ENCODE measurements at regions not wholly inside any gene's neighbourhood (a gene's known extent, or its start where the extent isn't known, plus 50 kb on each side); places are given as distances from the start of the nearest gene placed in this dataset.

GRCh38 chr15:100786139-100786531, 93.5 kb upstream of the ALDH1A3 start:
- Histone ChIP-seq H3K9me3 (ENCODE audit: low read length) (no peaks in the 10 kb centered on the region), H3K4me2 (ENCODE audit: low read depth, low read length, poor library complexity, severe bottlenecking) (no peak overlapping the region), H3K4me1 (ENCODE audit: low read length) (no peaks in the 10 kb centered on the region), H4K20me1 (ENCODE audit: insufficient read depth, low read depth, low read length) (no peaks in the 10 kb centered on the region), H2AFZ (ENCODE audit: low read length) (no peak overlapping the region), H3K79me2 (ENCODE audit: low read length) (no peaks in the 10 kb centered on the region), H3K27ac (ENCODE audit: low read length) (no peak overlapping the region), H3K27me3 (ENCODE audit: low read length) (no peaks in the 10 kb centered on the region), H3K36me3 (ENCODE audit: insufficient read depth, low read length) (no peaks in the 10 kb centered on the region), H3K9ac (ENCODE audit: low read length) (no peak overlapping the region), H3K4me3 (ENCODE audit: low read length) (no peak overlapping the region), H3K9me2 (replicated peaks; ENCODE audit: insufficient read depth, low read length) (no peaks in the 10 kb centered on the region)
- DNase-seq = no peak

- Histone ChIP-seq H3K9ac (ENCODE audit: low read length) (no peak overlapping the region), H4K20me1 (ENCODE audit: insufficient read depth, low read depth, low read length) (no peaks in the 10 kb centered on the region), H3K36me3 (ENCODE audit: insufficient read depth, low read length) (no peaks in the 10 kb centered on the region), H3K4me1 (ENCODE audit: low read length) (no peaks in the 10 kb centered on the region), H3K4me3 (ENCODE audit: low read length) (no peak overlapping the region), H3K27me3 (ENCODE audit: low read length) (no peaks in the 10 kb centered on the region), H3K4me2 (ENCODE audit: low read depth, low read length, poor library complexity, severe bottlenecking) (no peak overlapping the region), H3K27ac (ENCODE audit: low read length) (no peak overlapping the region), H2AFZ (ENCODE audit: low read length) (no peak overlapping the region), H3K9me3 (ENCODE audit: low read length) (no peaks in the 10 kb centered on the region), H3K9me2 (replicated peaks; ENCODE audit: insufficient read depth, low read length) (no peaks in the 10 kb centered on the region), H3K79me2 (ENCODE audit: low read length) (no peaks in the 10 kb centered on the region)
- no peak for DNase-seq
Observed at GRCh38 chr15:100786901-100787566, 92.6 kb upstream of the ALDH1A3 start.

- Histone ChIP-seq H3K9ac (ENCODE audit: low read length) (no peak overlapping the region), H3K9me2 (replicated peaks; ENCODE audit: insufficient read depth, low read length) (no peaks in the 10 kb centered on the region), H3K27ac (ENCODE audit: low read length) (no peak overlapping the region), H3K9me3 (ENCODE audit: low read length) (no peaks in the 10 kb centered on the region), H3K4me3 (ENCODE audit: low read length) (no peak overlapping the region), H4K20me1 (ENCODE audit: insufficient read depth, low read depth, low read length) (no peaks in the 10 kb centered on the region), H3K36me3 (ENCODE audit: insufficient read depth, low read length) (no peaks in the 10 kb centered on the region), H3K4me2 (ENCODE audit: low read depth, low read length, poor library complexity, severe bottlenecking) (no peak overlapping the region), H2AFZ (ENCODE audit: low read length) (no peak overlapping the region), H3K27me3 (ENCODE audit: low read length) (no peaks in the 10 kb centered on the region), H3K4me1 (ENCODE audit: low read length) (no peaks in the 10 kb centered on the region), H3K79me2 (ENCODE audit: low read length) (no peaks in the 10 kb centered on the region)
- DNase-seq = no peak
Observed at GRCh38 chr15:100787567-100788417, 91.8 kb upstream of the ALDH1A3 start.

- Histone ChIP-seq H4K20me1 (ENCODE audit: insufficient read depth, low read depth, low read length) (no peaks in the 10 kb centered on the region), H3K4me3 (ENCODE audit: low read length) (no peak overlapping the region), H3K27ac (ENCODE audit: low read length) (no peak overlapping the region), H3K79me2 (ENCODE audit: low read length) (no peaks in the 10 kb centered on the region), H2AFZ (ENCODE audit: low read length) (no peak overlapping the region), H3K9ac (ENCODE audit: low read length) (no peak overlapping the region), H3K27me3 (ENCODE audit: low read length) (no peaks in the 10 kb centered on the region), H3K4me1 (ENCODE audit: low read length) (no peaks in the 10 kb centered on the region), H3K4me2 (ENCODE audit: low read depth, low read length, poor library complexity, severe bottlenecking) (no peak overlapping the region), H3K9me2 (replicated peaks; ENCODE audit: insufficient read depth, low read length) (no peaks in the 10 kb centered on the region), H3K36me3 (ENCODE audit: insufficient read depth, low read length) (no peaks in the 10 kb centered on the region), H3K9me3 (ENCODE audit: low read length) (no peaks in the 10 kb centered on the region)
- DNase-seq = no peak
Observed at GRCh38 chr15:100788418-100789105, 91.1 kb upstream of the ALDH1A3 start.

- Histone ChIP-seq H3K4me1 (ENCODE audit: low read length) (no peaks in the 10 kb centered on the region), H2AFZ (ENCODE audit: low read length) (no peak overlapping the region), H3K4me2 (ENCODE audit: low read depth, low read length, poor library complexity, severe bottlenecking) (no peak overlapping the region)
Observed at GRCh38 chr15:100790786-100791265, 88.8 kb upstream of the ALDH1A3 start.

GRCh38 chr15:100794008-100794407, 85.6 kb upstream of the ALDH1A3 start:
- Histone ChIP-seq H3K4me1 (ENCODE audit: low read length) (no peaks in the 10 kb centered on the region), H3K9me3 (ENCODE audit: low read length) (no peaks in the 10 kb centered on the region), H3K27me3 (ENCODE audit: low read length) (no peaks in the 10 kb centered on the region; the same call in 1 of the 2 replicates), H3K79me2 (ENCODE audit: low read length) (no peaks in the 10 kb centered on the region), H3K27ac (ENCODE audit: low read length) (no peak overlapping the region), H3K36me3 (ENCODE audit: insufficient read depth, low read length) (no peaks in the 10 kb centered on the region), H2AFZ (ENCODE audit: low read length) (no peak overlapping the region), H3K4me3 (ENCODE audit: low read length) (no peak overlapping the region), H4K20me1 (ENCODE audit: insufficient read depth, low read depth, low read length) (no peaks in the 10 kb centered on the region), H3K4me2 (ENCODE audit: low read depth, low read length, poor library complexity, severe bottlenecking) (no peak overlapping the region), H3K9me2 (replicated peaks; ENCODE audit: insufficient read depth, low read length) (no peaks in the 10 kb centered on the region), H3K9ac (ENCODE audit: low read length) (no peak overlapping the region)
- DNase-seq = no peak

More at GRCh38 chr15:100790786-100791265, 88.8 kb upstream of the ALDH1A3 start:
- Histone ChIP-seq H3K4me3 (ENCODE audit: low read length) (no peak overlapping the region), H3K27ac (ENCODE audit: low read length) (no peak overlapping the region), H3K9ac (ENCODE audit: low read length) (no peak overlapping the region), H3K27me3 (ENCODE audit: low read length) (no peaks in the 10 kb centered on the region), H3K79me2 (ENCODE audit: low read length) (no peaks in the 10 kb centered on the region), H3K36me3 (ENCODE audit: insufficient read depth, low read length) (no peaks in the 10 kb centered on the region), H3K9me2 (replicated peaks; ENCODE audit: insufficient read depth, low read length) (no peaks in the 10 kb centered on the region), H3K9me3 (ENCODE audit: low read length) (no peaks in the 10 kb centered on the region), H4K20me1 (ENCODE audit: insufficient read depth, low read depth, low read length) (no peaks in the 10 kb centered on the region)
- DNase-seq = no peak

GRCh38 chr15:100801256-100801900, 78.3 kb upstream of the ALDH1A3 start:
- H3K9me2 ChIP-seq (replicated peaks; ENCODE audit: insufficient read depth, low read length) = no peaks in the 10 kb centered on the region
- H4K20me1 ChIP-seq (ENCODE audit: insufficient read depth, low read depth, low read length) = no peaks in the 10 kb centered on the region
- DNase-seq = peak; percentile 36
- no peak overlapping the region for H3K9ac ChIP-seq (ENCODE audit: low read length)
- H3K4me3 ChIP-seq (ENCODE audit: low read length) = no peak overlapping the region
- no peak overlapping the region for H3K27ac ChIP-seq (ENCODE audit: low read length)
- no peaks in the 10 kb centered on the region for H3K4me1 ChIP-seq (ENCODE audit: low read length)
- H2AFZ ChIP-seq (ENCODE audit: low read length) = no peak overlapping the region
- no peaks in the 10 kb centered on the region; the same call in 1 of the 2 replicates for H3K27me3 ChIP-seq (ENCODE audit: low read length)
- H3K79me2 ChIP-seq (ENCODE audit: low read length) = no peaks in the 10 kb centered on the region
- H3K4me2 ChIP-seq (ENCODE audit: low read depth, low read length, poor library complexity, severe bottlenecking) = no peak overlapping the region
- no peaks in the 10 kb centered on the region for H3K9me3 ChIP-seq (ENCODE audit: low read length)
- H3K36me3 ChIP-seq (ENCODE audit: insufficient read depth, low read length) = no peaks in the 10 kb centered on the region

Measured in Karpas-422 (cell line).